Chondrocyte (in vitro differentiated cells): ENCODE measurements at regions not wholly inside any gene's neighbourhood (a gene's known extent, or its start where the extent isn't known, plus 50 kb on each side); places are given as distances from the start of the nearest gene placed in this dataset.

Source experiments
- DNase-seq: peaks from one replicate; pipeline ENCODE4 v3.0.0; 2021; ENCODE audit warnings: mixed read lengths, low spot score
- H3K27ac Mint-ChIP-seq: one replicate; pipeline ENCODE4 v1.8.0; 2021; ENCODE audit warnings: mild to moderate bottlenecking, moderate library complexity, mixed read lengths; ENCODE audit not compliant: unreplicated experiment
- H3K27me3 Mint-ChIP-seq: 2 replicates; pipeline ENCODE4 v1.8.0; 2021; ENCODE audit warnings: low read depth, mixed read lengths
- H3K36me3 Mint-ChIP-seq: 2 replicates; pipeline ENCODE4 v1.8.0; 2021; ENCODE audit warnings: low read depth, mixed read lengths
- H3K4me1 Mint-ChIP-seq: 2 replicates; pipeline ENCODE4 v1.8.0; 2021; ENCODE audit warnings: low read depth, mild to moderate bottlenecking, mixed read lengths
- H3K4me3 Mint-ChIP-seq: one replicate; pipeline ENCODE4 v1.8.0; 2021; ENCODE audit warnings: mild to moderate bottlenecking, moderate library complexity, mixed read lengths; ENCODE audit not compliant: unreplicated experiment
- H3K9me3 Mint-ChIP-seq: 2 replicates; pipeline ENCODE4 v1.8.0; 2021; ENCODE audit warnings: low read depth, mixed read lengths
- TF ChIP-seq, protein P1 (sequence below): fragments of 200-600 bp; sonication (generic); IDR thresholded peaks from 2 replicates; pipeline ENCODE4 v1.5.0; 2021; ENCODE audit warnings: antibody characterized with exemption, mild to moderate bottlenecking, moderate library complexity

DNA sequence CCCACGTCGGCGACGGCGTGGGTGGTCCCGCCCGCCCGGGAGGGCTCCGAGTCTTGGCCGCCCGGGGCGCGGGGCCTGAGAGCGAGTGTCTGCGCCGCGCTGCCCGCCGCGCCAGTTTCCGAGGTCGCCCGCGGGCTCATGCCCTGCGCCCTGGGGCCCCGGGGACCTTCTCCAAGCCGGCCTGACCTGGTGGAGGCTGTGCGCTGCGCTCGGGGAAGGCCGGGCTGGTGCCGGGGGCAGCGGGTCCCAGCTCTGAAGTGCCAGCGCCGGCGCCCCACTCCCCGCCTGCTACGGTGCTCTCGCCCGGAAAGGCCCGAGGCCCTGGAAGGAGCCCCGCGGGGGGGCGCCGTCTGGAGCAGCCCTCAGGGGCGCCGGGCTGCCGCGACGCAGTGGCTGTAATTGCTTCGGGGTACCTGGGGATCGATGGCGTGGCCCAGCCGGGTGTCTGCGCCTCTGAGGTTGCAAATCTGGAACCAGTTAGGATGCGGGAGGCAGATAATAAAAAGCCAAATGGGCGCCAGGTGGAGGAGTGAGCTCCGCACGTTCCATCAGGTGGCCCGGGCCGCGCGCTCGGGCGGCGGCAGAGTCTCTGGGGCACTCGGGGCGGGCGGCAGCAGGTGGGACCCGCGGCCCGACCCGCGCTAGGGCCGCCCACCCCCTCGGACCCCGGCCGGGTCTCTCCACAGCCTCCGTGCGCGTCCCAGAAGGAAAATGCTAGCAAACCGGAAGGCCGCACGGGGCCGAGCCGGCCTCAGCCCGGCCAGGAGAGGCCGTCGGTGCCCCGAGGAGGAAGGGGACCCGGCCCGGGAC, 102.3 kb upstream of the DIO3 start:
- Mint-ChIP-seq H3K9me3 (no peaks in the 10 kb centered on the region), H3K4me3 (no peak overlapping the region), H3K27me3 (peaks cover 44% of the 10 kb centered on the region), H3K4me1 (peaks cover 4% of the 10 kb centered on the region), H3K27ac (no peak overlapping the region), H3K36me3 (no peaks in the 10 kb centered on the region)
- TF ChIP-seq, protein P1, sequence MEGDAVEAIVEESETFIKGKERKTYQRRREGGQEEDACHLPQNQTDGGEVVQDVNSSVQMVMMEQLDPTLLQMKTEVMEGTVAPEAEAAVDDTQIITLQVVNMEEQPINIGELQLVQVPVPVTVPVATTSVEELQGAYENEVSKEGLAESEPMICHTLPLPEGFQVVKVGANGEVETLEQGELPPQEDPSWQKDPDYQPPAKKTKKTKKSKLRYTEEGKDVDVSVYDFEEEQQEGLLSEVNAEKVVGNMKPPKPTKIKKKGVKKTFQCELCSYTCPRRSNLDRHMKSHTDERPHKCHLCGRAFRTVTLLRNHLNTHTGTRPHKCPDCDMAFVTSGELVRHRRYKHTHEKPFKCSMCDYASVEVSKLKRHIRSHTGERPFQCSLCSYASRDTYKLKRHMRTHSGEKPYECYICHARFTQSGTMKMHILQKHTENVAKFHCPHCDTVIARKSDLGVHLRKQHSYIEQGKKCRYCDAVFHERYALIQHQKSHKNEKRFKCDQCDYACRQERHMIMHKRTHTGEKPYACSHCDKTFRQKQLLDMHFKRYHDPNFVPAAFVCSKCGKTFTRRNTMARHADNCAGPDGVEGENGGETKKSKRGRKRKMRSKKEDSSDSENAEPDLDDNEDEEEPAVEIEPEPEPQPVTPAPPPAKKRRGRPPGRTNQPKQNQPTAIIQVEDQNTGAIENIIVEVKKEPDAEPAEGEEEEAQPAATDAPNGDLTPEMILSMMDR, result no peak
- peak; percentile 77 for DNase-seq

DNA sequence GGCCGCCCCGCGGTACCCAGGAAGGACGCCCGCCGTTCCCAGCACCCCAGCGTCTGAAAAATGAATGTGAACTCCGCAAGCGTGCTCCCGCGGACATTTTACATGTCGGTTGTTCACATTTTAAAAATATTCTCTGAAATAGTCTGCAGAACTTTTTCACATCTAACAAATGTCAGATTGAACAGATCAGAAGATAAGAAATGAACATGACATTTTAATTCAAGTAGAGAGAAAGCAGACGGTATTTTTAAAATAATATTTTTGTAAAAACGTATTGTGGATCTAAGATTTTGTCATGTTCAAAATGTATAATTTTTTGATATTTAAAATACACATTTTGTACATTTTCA, 101.8 kb upstream of the DIO3 start:
- no peaks in the 10 kb centered on the region for H3K36me3 Mint-ChIP-seq

DNA sequence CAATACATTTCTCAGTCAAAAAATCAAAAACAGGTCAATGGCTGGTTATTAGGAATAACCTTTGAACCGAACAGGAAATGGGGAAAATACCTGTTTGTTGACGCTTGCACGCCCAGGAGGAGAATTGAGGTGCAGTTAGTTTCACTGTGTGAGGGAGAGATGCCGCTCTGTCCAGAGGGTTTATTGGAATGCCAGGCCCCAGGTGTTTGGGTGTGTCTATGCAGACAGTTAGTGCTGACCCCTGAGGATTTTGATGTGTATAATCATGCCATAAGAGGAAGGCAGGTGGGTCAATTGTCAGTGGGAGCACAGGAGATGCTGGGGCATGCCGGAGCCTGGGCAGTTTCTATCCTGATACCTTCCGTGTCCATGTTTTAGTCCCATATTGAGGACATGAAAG, 100.8 kb upstream of the DIO3 start:
- TF ChIP-seq, protein P1, result no peak
- no peaks in the 10 kb centered on the region for H3K36me3 Mint-ChIP-seq
- no peak overlapping the region for H3K4me3 Mint-ChIP-seq
- no peak for DNase-seq
- H3K27me3 Mint-ChIP-seq, result peaks cover 30% of the 10 kb centered on the region
- H3K4me1 Mint-ChIP-seq, result peaks cover 4% of the 10 kb centered on the region
- no peaks in the 10 kb centered on the region for H3K9me3 Mint-ChIP-seq
- no peak overlapping the region for H3K27ac Mint-ChIP-seq

More for the DNA sequence above, 101.8 kb upstream of the DIO3 start:
- Mint-ChIP-seq H3K27ac (no peak overlapping the region), H3K4me3 (no peak overlapping the region), H3K4me1 (peaks cover 4% of the 10 kb centered on the region), H3K9me3 (no peaks in the 10 kb centered on the region), H3K27me3 (peaks cover 38% of the 10 kb centered on the region)
- DNase-seq, result no peak
- TF ChIP-seq, protein P1, result no peak

DNA sequence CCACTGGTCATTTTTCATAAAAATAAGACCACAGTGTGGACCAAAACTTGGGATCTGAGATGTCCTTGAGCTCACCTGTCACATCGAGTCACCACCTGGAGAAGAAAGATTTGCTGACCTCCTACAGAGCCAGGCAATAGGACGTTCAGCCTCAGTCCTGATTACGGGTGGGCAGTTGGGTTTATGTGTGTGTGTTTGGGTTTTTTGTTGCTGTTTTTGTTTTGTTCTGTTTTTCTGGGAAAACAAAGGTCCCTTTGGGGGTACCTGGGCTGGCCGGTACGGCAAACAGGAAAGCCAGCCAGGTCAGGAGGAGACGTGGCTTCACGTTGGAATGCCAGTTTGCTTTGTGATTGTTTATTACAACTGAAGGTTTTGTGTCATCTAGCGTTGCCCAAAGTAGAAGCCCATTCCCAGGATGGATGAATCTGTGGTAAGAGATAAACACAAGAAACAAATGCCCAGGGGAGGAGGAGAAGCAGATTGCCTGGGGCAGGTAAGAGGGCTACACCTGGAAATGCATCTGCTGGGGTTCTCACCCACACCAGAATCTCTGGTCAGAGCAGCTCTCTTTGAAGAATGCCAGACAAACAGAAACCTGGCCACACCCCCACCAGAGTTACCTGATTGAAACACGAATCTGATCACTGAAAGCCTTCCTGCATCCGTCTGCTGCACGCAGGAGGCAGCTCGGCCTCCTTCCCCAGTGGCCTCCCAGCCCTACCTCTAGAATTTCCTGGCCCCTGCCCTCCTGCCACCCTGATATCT, 100.1 kb upstream of the DIO3 start:
- TF ChIP-seq, protein P1, result no peak
- DNase-seq, result no peak
- H3K27me3 Mint-ChIP-seq, result peaks cover 24% of the 10 kb centered on the region
- H3K27ac Mint-ChIP-seq, result no peak overlapping the region
- H3K4me3 Mint-ChIP-seq, result no peak overlapping the region
- no peaks in the 10 kb centered on the region for H3K9me3 Mint-ChIP-seq
- no peaks in the 10 kb centered on the region for H3K36me3 Mint-ChIP-seq
- H3K4me1 Mint-ChIP-seq, result peaks cover 4% of the 10 kb centered on the region

DNA sequence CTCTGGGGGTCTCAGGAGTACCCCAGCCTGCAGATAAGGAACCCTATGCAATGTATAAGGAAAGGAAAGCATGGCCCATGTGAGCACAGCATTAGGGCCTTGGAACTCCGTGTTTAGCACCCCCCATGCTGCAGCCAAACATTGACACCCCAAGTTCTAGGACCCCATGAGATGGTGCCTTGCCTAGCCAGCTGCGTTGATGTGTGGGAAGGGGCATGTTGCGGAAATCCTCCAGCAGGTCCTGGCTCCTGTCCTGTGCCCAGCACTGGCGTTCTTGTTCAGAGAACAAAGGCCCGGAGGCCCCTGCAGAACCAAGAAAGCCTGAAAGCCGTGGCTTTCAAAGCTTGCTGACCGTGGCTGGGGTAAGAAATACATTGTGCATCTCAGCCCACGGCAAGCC, 99.4 kb upstream of the DIO3 start:
- Mint-ChIP-seq H3K4me3 (no peak overlapping the region), H3K27ac (no peak overlapping the region), H3K36me3 (no peaks in the 10 kb centered on the region), H3K9me3 (no peaks in the 10 kb centered on the region), H3K27me3 (peaks cover 20% of the 10 kb centered on the region), H3K4me1 (peaks cover 2% of the 10 kb centered on the region)
- DNase-seq, result no peak
- TF ChIP-seq, protein P1, result no peak
